Kidney epithelial cell (primary cell): ENCODE measurements at regions not wholly inside any gene's neighbourhood (a gene's known extent, or its start where the extent isn't known, plus 50 kb on each side); places are given as distances from the start of the nearest gene placed in this dataset.

Experiments used
- DNase-seq: peaks from one replicate; pipeline ENCODE4 v3.0.0-alpha.2; 2010; ENCODE audit warnings: low read depth
- H3K27me3 ChIP-seq: 2 replicates; pipeline ENCODE4 v1.6.0; 2011; ENCODE audit warnings: low read length; ENCODE audit not compliant: control insufficient read depth, insufficient read depth
- H3K36me3 ChIP-seq: 2 replicates; pipeline ENCODE4 v1.5.1; 2011; ENCODE audit warnings: low read length; ENCODE audit not compliant: control insufficient read depth, insufficient read depth
- H3K4me3 ChIP-seq: 2 replicates; pipeline ENCODE4 v1.5.1; 2011; ENCODE audit warnings: low read depth, mild to moderate bottlenecking, control low read depth, low read length
- TF ChIP-seq, protein P1 (sequence below): IDR thresholded peaks from 2 replicates; pipeline ENCODE4 v1.5.1; 2011; ENCODE audit warnings: mild to moderate bottlenecking, moderate library complexity, low read length, control low read depth, inconsistent platforms; ENCODE audit not compliant: insufficient read depth, poor library complexity, severe bottlenecking

DNA sequence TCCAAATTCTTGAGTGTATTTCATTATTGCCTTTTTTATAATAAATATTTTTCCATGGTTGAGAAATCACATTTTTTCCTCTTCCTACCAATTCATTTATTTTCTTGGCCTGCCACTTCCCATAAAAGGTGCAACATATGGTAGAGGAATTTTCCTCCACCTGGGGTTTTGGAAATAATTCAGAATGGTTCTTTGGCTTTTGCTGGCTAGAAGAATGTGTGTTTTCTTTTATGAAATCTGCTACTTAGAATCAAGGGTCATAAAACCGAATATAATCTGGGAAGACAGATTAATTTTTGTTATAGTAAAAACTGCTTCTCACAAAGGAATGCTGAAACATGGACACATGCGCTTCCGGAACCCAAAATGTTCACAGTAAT, 54.0 kb upstream of the POMGNT2 start:
- no peaks in the 10 kb centered on the region for H3K27me3 ChIP-seq
- no peaks in the 10 kb centered on the region for H3K36me3 ChIP-seq
- H3K4me3 ChIP-seq = no peak overlapping the region
- no peak for DNase-seq
- TF ChIP-seq, protein P1, sequence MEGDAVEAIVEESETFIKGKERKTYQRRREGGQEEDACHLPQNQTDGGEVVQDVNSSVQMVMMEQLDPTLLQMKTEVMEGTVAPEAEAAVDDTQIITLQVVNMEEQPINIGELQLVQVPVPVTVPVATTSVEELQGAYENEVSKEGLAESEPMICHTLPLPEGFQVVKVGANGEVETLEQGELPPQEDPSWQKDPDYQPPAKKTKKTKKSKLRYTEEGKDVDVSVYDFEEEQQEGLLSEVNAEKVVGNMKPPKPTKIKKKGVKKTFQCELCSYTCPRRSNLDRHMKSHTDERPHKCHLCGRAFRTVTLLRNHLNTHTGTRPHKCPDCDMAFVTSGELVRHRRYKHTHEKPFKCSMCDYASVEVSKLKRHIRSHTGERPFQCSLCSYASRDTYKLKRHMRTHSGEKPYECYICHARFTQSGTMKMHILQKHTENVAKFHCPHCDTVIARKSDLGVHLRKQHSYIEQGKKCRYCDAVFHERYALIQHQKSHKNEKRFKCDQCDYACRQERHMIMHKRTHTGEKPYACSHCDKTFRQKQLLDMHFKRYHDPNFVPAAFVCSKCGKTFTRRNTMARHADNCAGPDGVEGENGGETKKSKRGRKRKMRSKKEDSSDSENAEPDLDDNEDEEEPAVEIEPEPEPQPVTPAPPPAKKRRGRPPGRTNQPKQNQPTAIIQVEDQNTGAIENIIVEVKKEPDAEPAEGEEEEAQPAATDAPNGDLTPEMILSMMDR = no peak

GRCh38 chr3:43159131-43159875, 53.4 kb upstream of the POMGNT2 start:
- no peak overlapping the region for H3K4me3 ChIP-seq
- no peak for DNase-seq
- no peaks in the 10 kb centered on the region for H3K36me3 ChIP-seq
- TF ChIP-seq, protein P1 = no peak
- H3K27me3 ChIP-seq = no peaks in the 10 kb centered on the region

GRCh38 chr3:43156812-43157455, 51.1 kb upstream of the POMGNT2 start:
- Histone ChIP-seq H3K36me3 (no peaks in the 10 kb centered on the region), H3K4me3 (no peak overlapping the region), H3K27me3 (peaks cover 3% of the 10 kb centered on the region)
- no peak for DNase-seq
- TF ChIP-seq, protein P1 = no peak

- Histone ChIP-seq H3K27me3 (peaks cover 10% of the 10 kb centered on the region), H3K36me3 (no peaks in the 10 kb centered on the region), H3K4me3 (no peak overlapping the region)
- TF ChIP-seq, protein P1 = peak; percentile 68
- DNase-seq = peak; percentile 16
Observed at GRCh38 chr3:43155464-43156121, 49.7 kb upstream of the POMGNT2 start.
